ENCODE measurements at regions not wholly inside any gene's neighbourhood (a gene's known extent, or its start where the extent isn't known, plus 50 kb on each side); places are given as distances from the start of the nearest gene placed in this dataset.
A peak's percentile ranks its signal among the peaks of the same experiment; 100 is the strongest.

DNA sequence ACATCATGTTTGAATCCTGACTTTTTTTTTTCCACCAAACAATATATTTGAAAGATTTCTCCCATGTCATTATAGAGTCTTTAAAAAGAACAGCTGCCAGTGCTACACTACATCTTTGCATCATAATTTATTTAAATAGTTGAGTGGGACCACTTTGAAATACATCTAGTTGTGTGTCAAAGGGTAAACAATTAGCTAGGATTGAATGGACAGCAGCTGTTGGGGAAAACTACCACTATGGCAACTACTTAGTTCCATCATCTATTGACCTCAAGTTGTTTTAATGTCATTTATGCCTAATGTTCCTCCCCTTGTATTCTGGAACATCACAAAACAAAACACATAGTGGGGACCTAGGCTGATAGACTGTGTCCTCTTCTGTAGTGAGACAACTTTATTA lies 985.1 kb downstream of the SORCS1 start:
- DNase-seq (ENCODE audit: insufficient read length, low spot score) (no peak), FAIRE-seq (no peak)
- no peak for TF ChIP-seq CTCF (IDR thresholded peaks at IDR 0.05; ENCODE audit: insufficient read depth, missing control alignments)

DNA sequence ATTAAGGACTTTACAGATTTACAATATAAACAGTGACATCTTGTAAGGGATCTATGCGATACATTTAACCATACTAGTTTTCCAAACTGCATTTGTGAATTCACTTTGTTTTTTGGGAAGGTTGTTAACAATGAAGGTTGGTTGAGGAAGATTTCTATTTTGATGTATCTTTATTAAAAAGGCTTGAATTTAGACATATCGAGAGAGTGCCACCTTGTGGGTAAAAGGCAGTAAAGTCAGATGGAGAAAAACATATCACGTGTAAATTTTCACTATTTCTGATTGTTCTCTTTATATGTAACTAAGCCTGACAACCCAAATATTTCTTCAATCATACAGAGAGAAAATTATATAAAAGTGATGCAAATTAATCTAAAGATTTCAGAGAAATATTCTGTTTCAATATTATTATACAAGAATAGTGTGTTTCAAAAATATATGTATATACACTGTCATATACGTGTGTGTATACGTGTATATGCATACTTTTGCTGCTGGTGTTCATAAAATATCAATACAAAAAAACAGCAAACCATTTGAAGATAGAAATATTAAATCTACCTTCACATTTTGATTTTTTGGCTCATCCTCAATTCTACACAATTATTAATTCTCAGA lies 988.6 kb downstream of the SORCS1 start:
- peak; percentile 43 for TF ChIP-seq CTCF (IDR thresholded peaks at IDR 0.05; ENCODE audit: insufficient read depth, missing control alignments)
- DNase-seq (ENCODE audit: insufficient read length, low spot score), result no peak
- no peak for FAIRE-seq

DNA sequence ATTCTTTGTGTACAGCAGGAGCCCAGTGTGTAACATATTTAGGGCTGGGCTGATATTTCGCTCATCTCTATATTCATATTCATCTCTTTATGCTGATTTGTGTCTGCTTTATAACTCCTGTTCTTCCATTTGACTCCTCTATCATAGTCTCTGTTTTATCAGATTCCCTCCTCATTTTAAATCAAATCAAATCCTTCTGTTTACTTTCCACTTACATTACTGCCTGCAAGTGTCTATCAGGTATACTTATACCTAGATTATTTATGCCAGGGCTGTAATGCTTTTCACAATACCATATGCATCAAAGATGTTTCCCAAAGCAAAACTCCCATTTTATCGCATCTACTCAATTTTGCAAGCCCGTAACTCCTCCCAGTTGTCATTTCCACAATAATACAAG lies 990.7 kb downstream of the SORCS1 start:
- TF ChIP-seq CTCF (IDR thresholded peaks at IDR 0.05; ENCODE audit: insufficient read depth, missing control alignments), result no peak
- DNase-seq (ENCODE audit: insufficient read length, low spot score) (no peak), FAIRE-seq (no peak)

- FAIRE-seq (no peak), DNase-seq (ENCODE audit: insufficient read length, low spot score) (no peak)
- no peak for TF ChIP-seq CTCF (IDR thresholded peaks at IDR 0.05; ENCODE audit: insufficient read depth, missing control alignments)
Observed at GRCh38 chr10:106169241-106169640, 995.3 kb downstream of the SORCS1 start.

DNA sequence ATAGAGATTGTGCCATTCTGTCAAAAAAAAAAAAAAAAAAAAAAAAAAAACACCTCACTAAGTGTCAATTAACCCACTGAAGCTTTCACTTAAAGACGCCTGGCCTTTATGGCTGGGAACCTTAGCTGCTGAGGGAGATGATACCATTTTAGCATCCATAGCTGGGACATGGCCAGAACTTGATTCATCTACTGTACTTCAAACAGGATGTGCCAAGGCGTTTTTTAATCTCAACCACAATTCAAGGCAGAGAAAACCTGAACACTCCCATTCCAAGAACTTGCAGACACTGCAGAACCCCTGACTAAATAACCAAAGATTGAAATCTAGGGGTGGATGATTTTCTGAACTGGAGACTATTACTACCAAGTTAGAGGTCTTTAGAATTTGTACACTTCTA lies 996.6 kb downstream of the SORCS1 start:
- TF ChIP-seq CTCF (IDR thresholded peaks at IDR 0.05; ENCODE audit: insufficient read depth, missing control alignments), result no peak
- DNase-seq (ENCODE audit: insufficient read length, low spot score) (no peak), FAIRE-seq (no peak)

DNA sequence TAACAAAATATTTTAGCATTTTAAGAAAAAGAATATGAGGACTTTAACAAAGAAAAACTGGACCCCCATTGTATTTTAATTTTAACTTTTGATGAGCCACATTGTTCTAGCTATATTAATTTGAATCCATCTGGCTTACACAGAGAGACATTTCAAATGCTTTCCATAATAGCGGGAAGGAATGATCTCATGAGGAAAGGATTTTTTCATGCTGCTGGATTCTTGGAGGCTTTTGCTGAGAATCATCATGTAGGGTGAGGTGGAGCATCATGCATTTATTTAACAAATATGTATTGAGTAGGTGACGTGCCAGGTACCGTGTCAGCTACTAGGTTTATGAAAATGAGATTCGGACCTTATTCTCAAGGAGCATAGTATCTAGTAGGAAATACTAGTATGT lies 1006.3 kb downstream of the SORCS1 start:
- TF ChIP-seq CTCF (IDR thresholded peaks at IDR 0.05; ENCODE audit: insufficient read depth, missing control alignments), result no peak
- DNase-seq (ENCODE audit: insufficient read length, low spot score) (no peak), FAIRE-seq (no peak)

DNA sequence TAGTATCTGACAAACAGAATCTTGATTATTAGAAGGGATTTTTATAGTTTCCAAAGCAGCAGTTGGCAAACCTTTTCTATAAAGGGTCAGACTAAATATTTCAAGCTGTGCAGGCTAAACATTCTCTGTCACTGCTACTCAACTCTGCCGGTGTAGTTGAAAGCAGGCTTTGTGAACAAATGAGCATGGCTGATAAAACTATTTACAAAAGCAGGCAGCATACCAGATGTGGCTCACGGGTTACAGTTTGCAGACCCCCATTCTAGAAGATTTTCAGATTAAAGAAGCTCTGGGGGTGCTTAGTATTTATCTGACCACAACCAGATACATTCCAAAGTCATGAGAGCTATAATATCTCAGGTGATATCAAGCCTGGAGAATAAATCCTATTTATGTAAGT lies 1017.5 kb downstream of the SORCS1 start:
- DNase-seq (ENCODE audit: insufficient read length, low spot score) (no peak), FAIRE-seq (no peak)
- no peak for TF ChIP-seq CTCF (IDR thresholded peaks at IDR 0.05; ENCODE audit: insufficient read depth, missing control alignments)
